H1 (cell line): ENCODE measurements at regions not wholly inside any gene's neighbourhood (a gene's known extent, or its start where the extent isn't known, plus 50 kb on each side); places are given as distances from the start of the nearest gene placed in this dataset.

Experiments used
- CTCF ChIA-PET: fragments of 300-600 bp; sonication (Branson Sonifier 250); formaldehyde crosslinking; loops from one replicate; lab custom pipeline; 2021; ENCODE audit not compliant: partially characterized antibody; lab: Charles Lee
- POLR2A ChIA-PET: fragments of 300-600 bp; sonication (Branson Sonifier 250); formaldehyde crosslinking; loops from one replicate; lab custom pipeline; 2021; ENCODE audit warnings: inconsistent platforms; ENCODE audit not compliant: partially characterized antibody; lab: Charles Lee
- DNase-seq, 2 experiments: peaks; one replicate each; pipeline versions ENCODE4 v3.0.0 to v3.0.0-alpha.2; 2010 to 2022; ENCODE audit warnings: low spot score in 2 of 2, low read depth in 1 of 2, mixed read lengths in 1 of 2
- FAIRE-seq: peaks from 2 replicates; lab custom pipeline; 2011; peaks lifted over from hg19 to GRCh38; lab: Jason Lieb, UNC
- H2AFZ ChIP-seq: 2 replicates; pipeline ENCODE4 v1.8.1; 2012; ENCODE audit warnings: low read length, inconsistent platforms
- H2AK5ac ChIP-seq: 2 replicates; pipeline ENCODE4 v1.6.1; 2013; ENCODE audit warnings: low read depth, low read length
- H2BK120ac ChIP-seq: replicated peaks from 2 replicates; pipeline ENCODE3; 2013; ENCODE audit warnings: low read depth, low read length, inconsistent platforms
- H2BK12ac ChIP-seq: 2 replicates; pipeline ENCODE4 v1.6.1; 2013; ENCODE audit warnings: low read depth, low read length
- H2BK15ac ChIP-seq: 2 replicates; pipeline ENCODE4 v1.6.1; 2013; ENCODE audit warnings: low read length
- H2BK20ac ChIP-seq: 2 replicates; pipeline ENCODE4 v1.6.1; 2013; ENCODE audit warnings: low read length
- H2BK5ac ChIP-seq: 2 replicates; pipeline ENCODE4 v1.6.1; 2013; ENCODE audit warnings: low read depth, low read length
- H3K14ac ChIP-seq: 2 replicates; pipeline ENCODE4 v1.6.1; 2013; ENCODE audit warnings: inconsistent platforms; ENCODE audit not compliant: insufficient read length
- H3K18ac ChIP-seq: 2 replicates; pipeline ENCODE4 v1.6.1; 2013; ENCODE audit warnings: low read length; ENCODE audit errors: extremely low read depth
- H3K23ac ChIP-seq: 2 replicates; pipeline ENCODE4 v1.6.1; 2013; ENCODE audit warnings: inconsistent platforms; ENCODE audit not compliant: insufficient read length
- H3K23me2 ChIP-seq: 2 replicates; pipeline ENCODE4 v1.6.1; 2013; ENCODE audit warnings: low read depth, low read length
- H3K27ac ChIP-seq: 2 replicates; pipeline ENCODE4 v1.6.1; 2011; ENCODE audit warnings: low read depth, low read length, inconsistent platforms
- H3K27me3 ChIP-seq, 4 experiments: replicated peaks in 1 of 4; 1 replicate in 1 of 4; 2 replicates in 3 of 4; pipeline versions ENCODE4 v1.6.1 to v1.8.1; 2011 to 2013; ENCODE audit warnings: low read length in 3 of 4, mild to moderate bottlenecking in 3 of 4, inconsistent platforms in 2 of 4, mixed read lengths in 2 of 4, moderate library complexity in 1 of 4; ENCODE audit not compliant: control insufficient read depth in 3 of 4, insufficient read depth in 3 of 4; ENCODE audit errors: extremely low read depth in 1 of 4
- H3K36me3 ChIP-seq, 4 experiments: 2 replicates each; pipeline versions ENCODE4 v1.6.1 to v1.8.1; 2011 to 2013; ENCODE audit warnings: mild to moderate bottlenecking in 4 of 4, low read length in 3 of 4, moderate library complexity in 2 of 4, control low read depth in 1 of 4, inconsistent platforms in 1 of 4; ENCODE audit not compliant: insufficient read depth in 4 of 4, control insufficient read depth in 2 of 4
- H3K4ac ChIP-seq: replicated peaks from 2 replicates; pipeline ENCODE3; 2013; ENCODE audit warnings: low read length, low read depth, mixed read lengths, inconsistent platforms; ENCODE audit not compliant: insufficient read length
- H3K4me1 ChIP-seq, 4 experiments: replicated peaks in 1 of 4; 1 replicate in 1 of 4; 2 replicates in 3 of 4; pipeline versions ENCODE4 v1.6.1 to v1.8.1; 2011 to 2013; ENCODE audit warnings: low read length in 3 of 4, inconsistent platforms in 2 of 4, mixed read lengths in 1 of 4; ENCODE audit not compliant: insufficient read depth in 4 of 4, control insufficient read depth in 3 of 4
- H3K4me2 ChIP-seq, 2 experiments: 2 replicates each; pipeline versions ENCODE4 v1.6.1 to v1.8.1; 2011 to 2013; ENCODE audit warnings: low read depth in 2 of 2, low read length in 2 of 2, control low read depth in 1 of 2, inconsistent platforms in 1 of 2, mild to moderate bottlenecking in 1 of 2; ENCODE audit not compliant: insufficient read depth in 1 of 2
- H3K4me3 ChIP-seq, 4 experiments: fragments of 200-600, 300-600 bp in 1 of 4; sonication (generic), shearing (Covaris generic), sonication (Bioruptor Twin) in 1 of 4; 2 replicates each; pipeline versions ENCODE4 v1.5.1 to v1.8.1; 2011 to 2016; ENCODE audit warnings: low read length in 4 of 4, low read depth in 3 of 4, control low read depth in 2 of 4, inconsistent platforms in 2 of 4, mild to moderate bottlenecking in 2 of 4, mixed read lengths in 1 of 4, moderate library complexity in 1 of 4; ENCODE audit not compliant: insufficient read depth in 2 of 4; ENCODE audit errors: extremely low read depth in 1 of 4
- H3K56ac ChIP-seq: replicated peaks from 2 replicates; pipeline ENCODE3; 2013; ENCODE audit warnings: low read depth, mild to moderate bottlenecking, mixed read lengths, low read length, inconsistent platforms; ENCODE audit not compliant: insufficient read length
- H3K79me1 ChIP-seq: 2 replicates; pipeline ENCODE4 v1.6.1; 2013; ENCODE audit warnings: low read depth, low read length, control low read depth
- H3K79me2 ChIP-seq, 2 experiments: 2 replicates each; pipeline versions ENCODE4 v1.6.1 to v1.8.1; 2012 to 2013; ENCODE audit warnings: low read length in 2 of 2, mild to moderate bottlenecking in 2 of 2, inconsistent platforms in 1 of 2; ENCODE audit not compliant: insufficient read depth in 2 of 2, control insufficient read depth in 1 of 2
- H3K9ac ChIP-seq, 4 experiments: replicated peaks in 1 of 4; 1 replicate in 1 of 4; 2 replicates in 3 of 4; pipeline versions ENCODE4 v1.6.1 to v1.8.1; 2011 to 2013; ENCODE audit warnings: low read depth in 3 of 4, low read length in 3 of 4, control low read depth in 2 of 4, mild to moderate bottlenecking in 2 of 4, moderate library complexity in 2 of 4, inconsistent platforms in 1 of 4; ENCODE audit errors: extremely low read depth in 1 of 4
- H3K9me3 ChIP-seq, 2 experiments: 2 replicates each; pipeline versions ENCODE4 v1.6.1 to v1.8.1; 2012 to 2013; ENCODE audit warnings: mild to moderate bottlenecking in 2 of 2, moderate library complexity in 2 of 2, control low read depth in 1 of 2, inconsistent platforms in 1 of 2, low read depth in 1 of 2, low read length in 1 of 2, mixed read lengths in 1 of 2; ENCODE audit not compliant: insufficient read depth in 2 of 2
- H4K20me1 ChIP-seq, 2 experiments: replicated peaks in 1 of 2; 2 replicates each; pipeline versions ENCODE3 to v1.8.1; 2011 to 2013; ENCODE audit warnings: inconsistent platforms in 2 of 2, low read length in 2 of 2, mild to moderate bottlenecking in 1 of 2; ENCODE audit not compliant: insufficient read depth in 2 of 2, control insufficient read depth in 1 of 2
- H4K5ac ChIP-seq: 2 replicates; pipeline ENCODE4 v1.6.1; 2013; ENCODE audit warnings: low read length, low read depth, mixed read lengths, inconsistent platforms; ENCODE audit not compliant: insufficient read length
- H4K8ac ChIP-seq: 2 replicates; pipeline ENCODE4 v1.8.0; 2013; ENCODE audit warnings: mild to moderate bottlenecking, moderate library complexity, low read length, inconsistent platforms; ENCODE audit not compliant: insufficient read depth; ENCODE audit errors: extremely low read depth
- H4K91ac ChIP-seq: replicated peaks from 2 replicates; pipeline ENCODE3; 2013; ENCODE audit warnings: low read length, mixed read lengths, inconsistent platforms; ENCODE audit not compliant: insufficient read length
- ASH2L ChIP-seq: fragments of 200-600, 300-600 bp; sonication (generic); IDR thresholded peaks from one replicate; pipeline ENCODE4 v1.7.1; 2017; ENCODE audit warnings: low read length
- RNF2 ChIP-seq: fragments of 200-900, 300-1000 bp; sonication (generic); IDR thresholded peaks from 2 replicates; pipeline ENCODE4 v1.7.1; 2016; ENCODE audit warnings: borderline replicate concordance, low read depth, mild to moderate bottlenecking, antibody characterized with exemption, low read length; ENCODE audit not compliant: poor library complexity, severe bottlenecking; ENCODE audit errors: missing control alignments
- WGBS, 2 experiments: shearing (Covaris generic) in 1 of 2; methylation state at CpG; one replicate each; pipeline versions ENCODE4 v1.1.6 to v1.1.7; 2013 to 2015; ENCODE audit warnings: low lambda C conversion rate in 2 of 2, mixed read lengths in 2 of 2, inconsistent platforms in 1 of 2, low coverage in 1 of 2, missing lambda C conversion rate in 1 of 2; ENCODE audit not compliant: insufficient replicate concordance in 2 of 2, insufficient coverage in 1 of 2, insufficient read length in 1 of 2; ENCODE audit errors: extremely low coverage in 1 of 2, missing lambda C conversion rate in 1 of 2; 5-methylcytosine and 5-hydroxymethylcytosine counted together

GRCh38 chr10:4663162-4663992, 162.6 kb upstream of the AKR1E2 start:
- no peaks in the 10 kb centered on the region for H3K36me3 ChIP-seq
- no peaks in the 10 kb centered on the region for H4K20me1 ChIP-seq
- no peaks in the 10 kb centered on the region for H3K4me1 ChIP-seq
- H4K8ac ChIP-seq = no peak overlapping the region
- ChIA-PET CTCF (no interaction called here), POLR2A (no interaction called here)
- no peak overlapping the region for H3K18ac ChIP-seq
- H3K23ac ChIP-seq = no peak overlapping the region
- no peaks in the 10 kb centered on the region for H3K27me3 ChIP-seq
- WGBS, 2 experiments = 90% methylated on average over 9 of the region's 9 CpGs; no CpG with 5 or more reads in 1 of the 2 experiments
- FAIRE-seq = no peak
- no peak overlapping the region for H4K91ac ChIP-seq
- no peak overlapping the region for H3K56ac ChIP-seq
- no peaks in the 10 kb centered on the region for H3K9me3 ChIP-seq
- H3K23me2 ChIP-seq = no peaks in the 10 kb centered on the region
- no peak overlapping the region for H2BK5ac ChIP-seq
- H3K4me3 ChIP-seq = no peak overlapping the region
- H2BK15ac ChIP-seq = no peak overlapping the region
- no peak overlapping the region for H3K4me2 ChIP-seq
- H4K5ac ChIP-seq = no peak overlapping the region
- H2BK20ac ChIP-seq = no peak overlapping the region
- no peak overlapping the region for H3K27ac ChIP-seq
- H2AFZ ChIP-seq = no peak overlapping the region
- H2BK120ac ChIP-seq = peak overlapping the region; percentile 86
- H3K79me1 ChIP-seq = no peaks in the 10 kb centered on the region
- H3K9ac ChIP-seq = no peak overlapping the region
- no peak overlapping the region for H2AK5ac ChIP-seq
- H3K79me2 ChIP-seq = no peaks in the 10 kb centered on the region
- no peak overlapping the region for H3K4ac ChIP-seq
- H3K14ac ChIP-seq = no peak overlapping the region
- no peak overlapping the region for H2BK12ac ChIP-seq
- no peak for DNase-seq
- TF ChIP-seq ASH2L = no peak
- TF ChIP-seq RNF2 = no peak
